ENCODE measurements at regions not wholly inside any gene's neighbourhood (a gene's known extent, or its start where the extent isn't known, plus 50 kb on each side); places are given as distances from the start of the nearest gene placed in this dataset.

- Histone ChIP-seq H3K9me3 (ENCODE audit: severe bottlenecking) (no peaks in the 10 kb centered on the region), H3K27ac (no peak overlapping the region), H3K4me3 (ENCODE audit: low read depth, low read length) (no peak overlapping the region), H3K27me3 (ENCODE audit: insufficient read depth, low read depth, severe bottlenecking) (peaks cover 3% of the 10 kb centered on the region), H3K36me3 (no peaks in the 10 kb centered on the region)
- no peak for DNase-seq
- TF ChIP-seq CTCF (IDR thresholded peaks at IDR 0.05; ENCODE audit: low read depth, low read length), result no peak
Measured at GRCh38 chrX:95330292-95330691, 1354.3 kb upstream of the DIAPH2 start.

DNA sequence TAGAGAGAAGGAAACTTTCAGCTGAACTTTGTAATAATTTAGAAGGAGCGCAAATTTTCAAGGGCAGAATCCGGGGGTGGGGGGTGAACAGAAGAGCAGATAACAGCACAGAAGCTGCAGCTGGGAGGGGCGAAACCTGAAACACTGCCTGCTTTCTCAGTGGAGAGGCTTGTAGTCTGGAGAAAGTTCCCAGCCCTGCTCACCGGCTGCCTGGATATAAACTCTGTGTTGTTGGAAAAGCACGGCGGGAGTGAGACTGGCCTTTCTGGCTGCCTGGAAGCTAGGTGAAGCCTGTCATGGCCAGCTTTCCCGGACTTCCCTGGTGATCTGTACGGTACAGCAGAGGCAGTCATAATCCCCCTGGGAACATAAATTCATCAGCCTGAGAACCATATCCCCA, 1352.1 kb upstream of the DIAPH2 start:
- Histone ChIP-seq H3K27ac (no peak overlapping the region), H3K27me3 (ENCODE audit: insufficient read depth, low read depth, severe bottlenecking) (peaks cover 3% of the 10 kb centered on the region), H3K36me3 (no peaks in the 10 kb centered on the region), H3K4me3 (ENCODE audit: low read depth, low read length) (no peak overlapping the region), H3K9me3 (ENCODE audit: severe bottlenecking) (no peaks in the 10 kb centered on the region)
- no peak for DNase-seq
- no peak for TF ChIP-seq CTCF (IDR thresholded peaks at IDR 0.05; ENCODE audit: low read depth, low read length)

DNA sequence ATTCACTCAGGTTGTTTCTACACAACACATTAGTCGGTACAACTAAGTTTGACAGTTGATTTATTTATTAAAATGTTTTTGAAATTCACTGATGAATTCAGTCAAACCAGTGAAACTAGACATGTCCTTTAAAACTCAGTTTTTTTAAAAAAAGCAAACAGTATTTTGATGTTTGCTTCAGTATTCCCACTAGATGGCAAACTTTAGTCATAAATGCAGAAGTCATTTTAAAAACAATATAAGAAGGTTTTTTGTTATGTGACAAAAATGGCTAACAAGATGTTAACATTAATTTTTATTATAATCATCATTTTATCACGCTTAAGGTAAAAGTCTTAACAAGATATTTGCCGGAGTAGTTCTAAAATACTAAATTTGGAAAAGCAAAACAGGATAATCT, 1337.8 kb upstream of the DIAPH2 start:
- H3K9me3 ChIP-seq (ENCODE audit: severe bottlenecking), result no peaks in the 10 kb centered on the region
- no peaks in the 10 kb centered on the region for H3K36me3 ChIP-seq
- H3K27me3 ChIP-seq (ENCODE audit: insufficient read depth, low read depth, severe bottlenecking), result peaks cover 25% of the 10 kb centered on the region
- H3K27ac ChIP-seq, result no peak overlapping the region
- H3K4me3 ChIP-seq (ENCODE audit: low read depth, low read length), result no peak overlapping the region
- no peak for TF ChIP-seq CTCF (IDR thresholded peaks at IDR 0.05; ENCODE audit: low read depth, low read length)
- DNase-seq, result no peak

DNA sequence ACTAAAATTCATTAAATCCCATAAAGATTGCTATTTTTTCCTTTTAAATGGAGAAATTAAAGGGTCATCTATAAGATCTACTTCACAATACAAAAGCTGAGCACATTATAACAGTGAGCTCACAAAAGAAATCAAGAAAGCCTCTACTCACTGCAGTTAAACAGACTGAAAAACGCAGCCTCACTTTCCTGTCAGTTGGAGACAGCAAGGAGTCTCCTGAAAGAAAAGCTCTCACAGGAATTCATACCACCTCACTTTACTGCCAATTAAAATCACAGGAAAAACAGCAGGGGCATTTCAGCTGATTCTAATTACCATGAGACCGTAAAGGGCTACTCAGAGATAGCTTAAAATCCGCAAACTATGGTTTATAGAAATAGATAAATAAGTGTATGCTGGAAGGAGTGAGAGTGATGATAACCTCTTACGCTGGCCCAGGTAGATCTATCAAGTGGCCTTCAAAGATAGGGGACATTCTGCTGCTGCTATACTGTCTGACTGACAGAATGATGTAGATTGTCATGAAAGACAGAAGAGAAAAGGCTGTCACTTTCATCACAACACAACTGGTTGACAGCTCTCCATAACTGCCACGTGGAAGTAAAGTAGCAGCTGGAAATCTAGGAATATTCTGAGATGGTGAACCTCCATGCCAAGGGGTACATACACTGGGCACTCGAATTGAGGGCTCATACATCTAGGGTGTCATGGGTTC, 1333.7 kb upstream of the DIAPH2 start:
- Histone ChIP-seq H3K27ac (no peak overlapping the region), H3K9me3 (ENCODE audit: severe bottlenecking) (no peaks in the 10 kb centered on the region), H3K27me3 (ENCODE audit: insufficient read depth, low read depth, severe bottlenecking) (peaks cover 16% of the 10 kb centered on the region), H3K4me3 (ENCODE audit: low read depth, low read length) (no peak overlapping the region), H3K36me3 (no peaks in the 10 kb centered on the region)
- DNase-seq, result no peak
- no peak for TF ChIP-seq CTCF (IDR thresholded peaks at IDR 0.05; ENCODE audit: low read depth, low read length)

DNA sequence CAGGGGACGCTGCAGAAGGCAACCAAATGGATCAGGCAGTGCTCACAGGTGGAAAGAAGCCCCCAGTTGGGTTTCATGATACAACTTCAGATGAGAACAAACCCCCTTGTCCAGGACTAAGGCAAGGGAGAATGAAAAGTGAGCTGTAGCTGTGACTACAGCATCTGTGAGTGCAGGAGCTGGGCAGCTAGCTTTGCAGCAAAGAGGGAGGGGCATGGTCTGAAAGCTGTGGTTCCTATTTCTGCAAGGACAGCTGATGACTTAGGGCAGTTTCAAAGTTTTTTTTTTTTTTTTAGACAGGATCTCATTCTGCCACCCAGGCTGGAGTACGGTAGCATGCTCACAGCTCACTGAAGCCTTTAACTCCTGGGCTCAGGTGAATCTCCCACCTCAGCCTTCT, 1317.4 kb upstream of the DIAPH2 start:
- no peak for TF ChIP-seq CTCF (IDR thresholded peaks at IDR 0.05; ENCODE audit: low read depth, low read length)
- no peak overlapping the region for H3K27ac ChIP-seq
- no peaks in the 10 kb centered on the region for H3K36me3 ChIP-seq
- H3K27me3 ChIP-seq (ENCODE audit: insufficient read depth, low read depth, severe bottlenecking), result no peaks in the 10 kb centered on the region
- no peaks in the 10 kb centered on the region for H3K9me3 ChIP-seq (ENCODE audit: severe bottlenecking)
- H3K4me3 ChIP-seq (ENCODE audit: low read depth, low read length), result no peak overlapping the region
- DNase-seq, result no peak

DNA sequence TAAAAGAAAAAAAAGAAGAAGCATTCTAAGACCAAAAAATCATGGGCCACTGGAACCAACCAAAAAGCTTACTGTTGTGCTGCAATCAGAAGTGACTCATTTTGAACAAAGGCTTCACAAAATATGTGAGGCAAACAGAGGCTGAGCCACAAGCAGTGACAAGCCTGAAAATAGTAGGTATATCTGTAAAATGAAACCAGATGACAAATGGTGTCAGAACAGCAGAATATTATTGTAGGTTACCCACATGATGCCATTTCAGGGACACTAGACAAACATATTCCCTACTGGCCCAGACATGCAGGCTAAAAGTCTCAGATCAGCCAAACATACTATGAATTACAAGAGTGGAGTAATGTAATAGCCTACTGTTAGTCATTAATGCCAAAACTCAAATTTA, 1301.8 kb upstream of the DIAPH2 start:
- no peak for DNase-seq

More for the DNA sequence above, 1301.8 kb upstream of the DIAPH2 start:
- H3K9me3 ChIP-seq (ENCODE audit: severe bottlenecking), result no peaks in the 10 kb centered on the region
- H3K27me3 ChIP-seq (ENCODE audit: insufficient read depth, low read depth, severe bottlenecking), result peaks cover 10% of the 10 kb centered on the region
- H3K27ac ChIP-seq, result no peak overlapping the region
- H3K36me3 ChIP-seq, result no peaks in the 10 kb centered on the region
- no peak overlapping the region for H3K4me3 ChIP-seq (ENCODE audit: low read depth, low read length)
- TF ChIP-seq CTCF (IDR thresholded peaks at IDR 0.05; ENCODE audit: low read depth, low read length), result no peak
